ENCODE measurements at regions not wholly inside any gene's neighbourhood (a gene's known extent, or its start where the extent isn't known, plus 50 kb on each side); places are given as distances from the start of the nearest gene placed in this dataset.

GRCh38 chr4:14790494-14790893 is 211.8 kb upstream of the CPEB2 start:
- Mint-ChIP-seq H3K27me3 (ENCODE audit: unreplicated experiment) (no peaks in the 10 kb centered on the region), H3K36me3 (ENCODE audit: low read depth, unreplicated experiment) (no peaks in the 10 kb centered on the region), H3K4me1 (ENCODE audit: unreplicated experiment) (peaks cover 5% of the 10 kb centered on the region), H3K27ac (ENCODE audit: unreplicated experiment) (no peak overlapping the region), H3K4me3 (ENCODE audit: unreplicated experiment) (no peak overlapping the region), H3K9me3 (ENCODE audit: unreplicated experiment) (peaks cover 8% of the 10 kb centered on the region)
- TF ChIP-seq CTCF (IDR thresholded peaks at IDR 0.05; ENCODE audit: unreplicated experiment), result no peak
- no peak for DNase-seq (ENCODE audit: low spot score)

- Mint-ChIP-seq H3K9me3 (ENCODE audit: unreplicated experiment) (peaks cover 13% of the 10 kb centered on the region), H3K4me3 (ENCODE audit: unreplicated experiment) (no peak overlapping the region), H3K4me1 (ENCODE audit: unreplicated experiment) (peaks cover 5% of the 10 kb centered on the region), H3K27me3 (ENCODE audit: unreplicated experiment) (no peaks in the 10 kb centered on the region), H3K27ac (ENCODE audit: unreplicated experiment) (no peak overlapping the region), H3K36me3 (ENCODE audit: low read depth, unreplicated experiment) (peaks cover 3% of the 10 kb centered on the region)
- DNase-seq (ENCODE audit: low spot score), result no peak
- no peak for TF ChIP-seq CTCF (IDR thresholded peaks at IDR 0.05; ENCODE audit: unreplicated experiment)
These were observed 209.5 kb upstream of the CPEB2 start for GRCh38 chr4:14792702-14793227.

- Mint-ChIP-seq H3K4me3 (ENCODE audit: unreplicated experiment) (no peak overlapping the region), H3K4me1 (ENCODE audit: unreplicated experiment) (no peaks in the 10 kb centered on the region), H3K27me3 (ENCODE audit: unreplicated experiment) (no peaks in the 10 kb centered on the region), H3K36me3 (ENCODE audit: low read depth, unreplicated experiment) (peaks cover 7% of the 10 kb centered on the region), H3K9me3 (ENCODE audit: unreplicated experiment) (peaks cover 18% of the 10 kb centered on the region), H3K27ac (ENCODE audit: unreplicated experiment) (no peak overlapping the region)
- no peak for DNase-seq (ENCODE audit: low spot score)
- TF ChIP-seq CTCF (IDR thresholded peaks at IDR 0.05; ENCODE audit: unreplicated experiment), result no peak
These were observed 201.3 kb upstream of the CPEB2 start for GRCh38 chr4:14800977-14801376.

- Mint-ChIP-seq H3K9me3 (ENCODE audit: unreplicated experiment) (peaks cover 15% of the 10 kb centered on the region), H3K27ac (ENCODE audit: unreplicated experiment) (no peak overlapping the region), H3K4me3 (ENCODE audit: unreplicated experiment) (no peak overlapping the region), H3K27me3 (ENCODE audit: unreplicated experiment) (no peaks in the 10 kb centered on the region), H3K36me3 (ENCODE audit: low read depth, unreplicated experiment) (peaks cover 4% of the 10 kb centered on the region), H3K4me1 (ENCODE audit: unreplicated experiment) (no peaks in the 10 kb centered on the region)
- no peak for DNase-seq (ENCODE audit: low spot score)
- TF ChIP-seq CTCF (IDR thresholded peaks at IDR 0.05; ENCODE audit: unreplicated experiment), result no peak
These were observed 199.7 kb upstream of the CPEB2 start for GRCh38 chr4:14802596-14802995.

GRCh38 chr4:14807856-14808255 is 194.4 kb upstream of the CPEB2 start:
- TF ChIP-seq CTCF (IDR thresholded peaks at IDR 0.05; ENCODE audit: unreplicated experiment), result no peak
- no peak overlapping the region for H3K4me3 Mint-ChIP-seq (ENCODE audit: unreplicated experiment)
- no peaks in the 10 kb centered on the region for H3K9me3 Mint-ChIP-seq (ENCODE audit: unreplicated experiment)
- H3K4me1 Mint-ChIP-seq (ENCODE audit: unreplicated experiment), result no peaks in the 10 kb centered on the region
- no peaks in the 10 kb centered on the region for H3K27me3 Mint-ChIP-seq (ENCODE audit: unreplicated experiment)
- DNase-seq (ENCODE audit: low spot score), result no peak
- no peaks in the 10 kb centered on the region for H3K36me3 Mint-ChIP-seq (ENCODE audit: low read depth, unreplicated experiment)
- H3K27ac Mint-ChIP-seq (ENCODE audit: unreplicated experiment), result no peak overlapping the region
